ENCODE measurements at regions not wholly inside any gene's neighbourhood (a gene's known extent, or its start where the extent isn't known, plus 50 kb on each side); places are given as distances from the start of the nearest gene placed in this dataset.

GRCh38 chr1:101507547-101507971 lies 270.7 kb downstream of the S1PR1 start:
- H3K4me3 ChIP-seq (ENCODE audit: low read depth, low read length): no peak overlapping the region
- CTCF ChIA-PET: interaction anchor here (1.1 to 3.5 kb wide), 3 partner anchors 13 to 198 kb away, joined by 3 to 18 read pairs (median 4); no protein-coding TSS in a partner anchor
- POLR2A ChIA-PET: no interaction called here
- TF ChIP-seq CTCF (IDR thresholded peaks at IDR 0.05; ENCODE audit: insufficient read depth, low read length, missing control alignments): no peak
- no peak for DNase-seq (ENCODE audit: low read depth, low spot score)

DNA sequence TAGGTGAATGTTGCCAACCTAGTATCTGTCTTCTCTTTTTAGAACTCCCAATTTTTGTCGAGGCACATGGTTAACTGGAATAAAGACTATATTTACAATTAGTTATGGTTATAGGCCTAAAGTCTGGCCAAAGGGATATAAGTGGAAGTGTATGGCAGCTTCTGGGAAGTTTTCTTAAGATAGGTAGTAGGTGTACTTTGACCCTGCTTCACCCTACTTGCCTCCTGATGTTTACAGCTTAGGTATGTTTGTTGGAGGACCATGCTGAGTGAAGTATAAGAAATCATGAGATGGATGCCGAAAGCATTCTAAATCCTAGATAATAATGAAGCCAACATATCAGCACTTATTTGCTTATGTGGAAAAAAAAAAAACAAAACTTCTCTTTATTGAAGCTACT lies 272.1 kb downstream of the S1PR1 start:
- H3K4me3 ChIP-seq (ENCODE audit: low read depth, low read length): no peak overlapping the region
- TF ChIP-seq CTCF (IDR thresholded peaks at IDR 0.05; ENCODE audit: insufficient read depth, low read length, missing control alignments): no peak
- DNase-seq (ENCODE audit: low read depth, low spot score): no peak
- ChIA-PET POLR2A (no interaction called here), CTCF (interaction anchor here (1.2 kb wide), 1 partner anchor 11 kb away, joined by 3 read pairs; no protein-coding TSS in a partner anchor)

DNA sequence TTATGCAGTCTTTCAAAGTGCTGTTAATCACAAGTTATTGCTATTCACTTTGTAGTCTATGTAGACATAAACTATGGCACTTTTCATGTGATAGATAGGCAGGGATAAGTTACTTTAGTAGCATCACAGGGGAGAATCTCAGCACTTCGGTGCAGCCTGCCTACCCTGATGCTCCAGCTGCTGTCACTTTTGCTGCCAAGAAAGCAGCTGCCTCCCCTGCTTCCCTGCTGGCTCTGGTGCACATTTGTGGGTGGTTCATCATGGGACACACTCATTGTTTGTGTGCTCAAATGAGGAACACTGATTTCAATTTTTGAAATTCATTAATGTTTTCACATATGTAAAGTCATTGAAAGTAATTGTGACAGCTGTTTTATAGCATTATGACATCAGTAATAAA lies 272.6 kb downstream of the S1PR1 start:
- ChIA-PET POLR2A (no interaction called here), CTCF (interaction anchor here (1.2 kb wide), 1 partner anchor 11 kb away, joined by 3 read pairs; no protein-coding TSS in a partner anchor)
- no peak for TF ChIP-seq CTCF (IDR thresholded peaks at IDR 0.05; ENCODE audit: insufficient read depth, low read length, missing control alignments)
- H3K4me3 ChIP-seq (ENCODE audit: low read depth, low read length): no peak overlapping the region
- no peak for DNase-seq (ENCODE audit: low read depth, low spot score)

- TF ChIP-seq CTCF (IDR thresholded peaks at IDR 0.05; ENCODE audit: insufficient read depth, low read length, missing control alignments): no peak
- CTCF ChIA-PET: interaction anchor here (2.0 kb wide), 1 partner anchor 9 kb away, joined by 9 read pairs; no protein-coding TSS in a partner anchor
- no peak for DNase-seq (ENCODE audit: low read depth, low spot score)
- no peak overlapping the region for H3K4me3 ChIP-seq (ENCODE audit: low read depth, low read length)
- POLR2A ChIA-PET: no interaction called here
Observed at GRCh38 chr1:101511202-101511891, 274.5 kb downstream of the S1PR1 start.

DNA sequence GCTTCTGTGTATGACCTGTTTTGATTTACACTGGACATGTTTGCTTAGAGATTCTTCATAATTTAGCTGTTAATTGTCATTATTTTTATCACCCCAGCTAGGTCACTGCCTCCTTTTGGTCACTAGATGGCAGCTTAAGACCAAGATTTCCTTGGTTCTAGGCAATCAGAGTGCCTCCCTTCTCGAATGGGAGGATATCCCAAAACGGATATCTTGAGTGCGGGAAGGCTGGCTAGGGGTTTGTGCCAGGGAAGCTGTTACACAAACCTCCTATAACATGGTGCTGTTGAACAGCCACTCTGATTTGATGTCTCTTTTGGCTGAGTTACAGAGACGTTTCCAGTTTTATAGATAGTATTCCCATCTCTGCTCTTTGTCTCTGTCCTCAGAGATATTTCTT lies 283.5 kb downstream of the S1PR1 start:
- DNase-seq (ENCODE audit: low read depth, low spot score): no peak
- H3K4me3 ChIP-seq (ENCODE audit: low read depth, low read length): no peak overlapping the region
- peak; percentile 61 for TF ChIP-seq CTCF (IDR thresholded peaks at IDR 0.05; ENCODE audit: insufficient read depth, low read length, missing control alignments)
- ChIA-PET CTCF (interaction anchor here (0.6 to 3.2 kb wide), 15 partner anchors 9 to 1994 kb away, joined by 3 to 18 read pairs (median 4); no protein-coding TSS in a partner anchor), POLR2A (no interaction called here)

GRCh38 chr1:101522486-101522885 lies 285.7 kb downstream of the S1PR1 start:
- POLR2A ChIA-PET: no interaction called here
- CTCF ChIA-PET: interaction anchor here (1.7 kb wide), 1 partner anchor 8 kb away, joined by 5 read pairs; no protein-coding TSS in a partner anchor
- no peak for DNase-seq (ENCODE audit: low read depth, low spot score)
- no peak overlapping the region for H3K4me3 ChIP-seq (ENCODE audit: low read depth, low read length)
- no peak for TF ChIP-seq CTCF (IDR thresholded peaks at IDR 0.05; ENCODE audit: insufficient read depth, low read length, missing control alignments)
